GM23248 (cell line): ENCODE measurements at regions not wholly inside any gene's neighbourhood (a gene's known extent, or its start where the extent isn't known, plus 50 kb on each side); places are given as distances from the start of the nearest gene placed in this dataset.

Experiments used
- DNase-seq: peaks from one replicate; pipeline ENCODE4 v3.0.0-alpha.2; 2015
- H2AFZ ChIP-seq: fragments of 200-600 bp; sonication (generic); 2 replicates; pipeline ENCODE4 v1.6.1; 2016; ENCODE audit warnings: antibody characterized with exemption
- H3F3A ChIP-seq: fragments of 200-600 bp; sonication (generic); 2 replicates; pipeline ENCODE4 v1.6.1; 2016; ENCODE audit warnings: mild to moderate bottlenecking, antibody characterized with exemption, mixed run types; ENCODE audit not compliant: insufficient read depth
- H3K27ac ChIP-seq: fragments of 200-600 bp; sonication (generic); 2 replicates; pipeline ENCODE4 v1.5.1; 2016; ENCODE audit warnings: mild to moderate bottlenecking
- H3K27me3 ChIP-seq: fragments of 200-600 bp; sonication (generic); replicated peaks from 2 replicates; pipeline ENCODE4 v1.6.1; 2016; ENCODE audit warnings: mild to moderate bottlenecking; ENCODE audit not compliant: insufficient read depth
- H3K36me3 ChIP-seq: fragments of 200-600 bp; sonication (generic); 2 replicates; pipeline ENCODE4 v1.6.1; 2016; ENCODE audit warnings: low read depth, mild to moderate bottlenecking
- H3K4me1 ChIP-seq: fragments of 200-600 bp; sonication (generic); 2 replicates; pipeline ENCODE4 v1.6.1; 2016; ENCODE audit warnings: mild to moderate bottlenecking; ENCODE audit not compliant: insufficient read depth
- H3K4me2 ChIP-seq: fragments of 200-600 bp; sonication (generic); one replicate; pipeline ENCODE4 v1.6.1; 2016; ENCODE audit warnings: mild to moderate bottlenecking; ENCODE audit not compliant: unreplicated experiment
- H3K4me3 ChIP-seq: fragments of 200-600 bp; sonication (generic); 2 replicates; pipeline ENCODE4 v1.5.1; 2016; ENCODE audit warnings: mild to moderate bottlenecking
- H3K79me2 ChIP-seq: fragments of 200-600 bp; sonication (generic); 2 replicates; pipeline ENCODE4 v1.6.1; 2016; ENCODE audit warnings: mild to moderate bottlenecking; ENCODE audit not compliant: insufficient read depth
- H3K9ac ChIP-seq: fragments of 200-600 bp; sonication (generic); 2 replicates; pipeline ENCODE4 v1.6.1; 2016; ENCODE audit warnings: mild to moderate bottlenecking
- H3K9me2 ChIP-seq: fragments of 200-600 bp; sonication (generic); 2 replicates; pipeline ENCODE4 v1.6.1; 2016; ENCODE audit warnings: mixed run types, mild to moderate bottlenecking, moderate library complexity; ENCODE audit not compliant: insufficient read depth
- H3K9me3 ChIP-seq: fragments of 200-600 bp; sonication (generic); one replicate; pipeline ENCODE4 v1.6.1; 2017; ENCODE audit warnings: low read depth
- H4K20me1 ChIP-seq: fragments of 200-600 bp; sonication (generic); 2 replicates; pipeline ENCODE4 v1.6.0; 2016; ENCODE audit not compliant: insufficient read depth
- EZH2 ChIP-seq: fragments of 200-600 bp; sonication (generic); IDR thresholded peaks from 2 replicates; pipeline ENCODE4 v1.6.1; 2018; ENCODE audit warnings: antibody characterized with exemption, mild to moderate bottlenecking; ENCODE audit not compliant: insufficient read depth, poor library complexity, severe bottlenecking
- EZH2phosphoT487 ChIP-seq: fragments of 200-600 bp; sonication (generic); IDR thresholded peaks from 2 replicates; pipeline ENCODE4 v1.6.1; 2018; ENCODE audit warnings: antibody characterized with exemption, moderate library complexity, mild to moderate bottlenecking, low read depth; ENCODE audit not compliant: insufficient read depth
- WGBS, 2 experiments: methylation state at CpG; one replicate each; pipeline ENCODE4 v1.1.6; 2015 to 2017; ENCODE audit warnings: low lambda C conversion rate in 2 of 2, low coverage in 1 of 2; ENCODE audit errors: missing lambda C conversion rate in 2 of 2; 5-methylcytosine and 5-hydroxymethylcytosine counted together
- in situ Hi-C: fragments of 300-500 bp; cut with MboI; formaldehyde crosslinking; loops from 2 replicates; pipeline ENCODE4 v1.15.0; 2020

GRCh38 chr18:71878226-71878625 lies 665.9 kb downstream of the CBLN2 start:
- TF ChIP-seq EZH2phosphoT487: no peak
- TF ChIP-seq EZH2: no peak
- Histone ChIP-seq H3K79me2 (no peaks in the 10 kb centered on the region), H3K9ac (no peak overlapping the region), H3K4me3 (no peak overlapping the region), H2AFZ (no peak overlapping the region), H3K27me3 (no peaks in the 10 kb centered on the region), H3K4me2 (no peak overlapping the region), H3K9me2 (no peaks in the 10 kb centered on the region), H3F3A (no peaks in the 10 kb centered on the region), H3K36me3 (no peaks in the 10 kb centered on the region), H4K20me1 (no peaks in the 10 kb centered on the region), H3K27ac (no peak overlapping the region), H3K4me1 (no peaks in the 10 kb centered on the region), H3K9me3 (peaks cover 7% of the 10 kb centered on the region)
- WGBS, 2 experiments: 13 to 17% methylated on average over 4 of the region's 4 CpGs
- DNase-seq: no peak
- in situ Hi-C loops: no loop called here

- in situ Hi-C loops: no loop called here
- H3K9ac ChIP-seq: no peak overlapping the region
- 30 to 45% methylated on average over 4 of the region's 4 CpGs for WGBS, 2 experiments
Observed at GRCh38 chr18:71873695-71874094, 670.4 kb downstream of the CBLN2 start.

GRCh38 chr18:71865888-71866287 lies 678.3 kb downstream of the CBLN2 start:
- Histone ChIP-seq H3K79me2 (no peaks in the 10 kb centered on the region), H3K4me2 (no peak overlapping the region), H3K27me3 (no peaks in the 10 kb centered on the region), H3K4me1 (no peaks in the 10 kb centered on the region), H3K4me3 (no peak overlapping the region), H3K9me3 (no peaks in the 10 kb centered on the region), H3F3A (no peaks in the 10 kb centered on the region), H3K36me3 (no peaks in the 10 kb centered on the region), H3K9ac (no peak overlapping the region), H3K27ac (no peak overlapping the region), H3K9me2 (no peaks in the 10 kb centered on the region), H2AFZ (no peak overlapping the region), H4K20me1 (no peaks in the 10 kb centered on the region)
- WGBS, 2 experiments: 67% methylated on average over 5 of the region's 5 CpGs
- no peak for DNase-seq
- TF ChIP-seq EZH2 (no peak), EZH2phosphoT487 (no peak)
- in situ Hi-C loops: no loop called here

More at GRCh38 chr18:71873695-71874094, 670.4 kb downstream of the CBLN2 start:
- no peak overlapping the region for H2AFZ ChIP-seq
- no peak for DNase-seq
- H3F3A ChIP-seq: no peaks in the 10 kb centered on the region
- no peak overlapping the region for H3K4me3 ChIP-seq
- no peaks in the 10 kb centered on the region for H3K79me2 ChIP-seq
- H3K36me3 ChIP-seq: no peaks in the 10 kb centered on the region
- H3K9me2 ChIP-seq: no peaks in the 10 kb centered on the region
- no peaks in the 10 kb centered on the region for H3K4me1 ChIP-seq
- no peaks in the 10 kb centered on the region for H3K27me3 ChIP-seq
- H4K20me1 ChIP-seq: no peaks in the 10 kb centered on the region
- H3K27ac ChIP-seq: no peak overlapping the region
- H3K4me2 ChIP-seq: no peak overlapping the region
- peaks cover 7% of the 10 kb centered on the region for H3K9me3 ChIP-seq
- TF ChIP-seq EZH2phosphoT487 (no peak), EZH2 (no peak)

GRCh38 chr18:71850602-71851001 lies 693.5 kb downstream of the CBLN2 start:
- no peak overlapping the region for H3K9ac ChIP-seq
- 4% methylated on average over 1 of the region's 1 CpG for WGBS, 2 experiments
- no peak overlapping the region for H3K4me3 ChIP-seq
- TF ChIP-seq EZH2: no peak
- no peak for TF ChIP-seq EZH2phosphoT487
- H3K9me3 ChIP-seq: no peaks in the 10 kb centered on the region
- no peaks in the 10 kb centered on the region for H3K27me3 ChIP-seq
- in situ Hi-C loops: no loop called here
- no peaks in the 10 kb centered on the region for H4K20me1 ChIP-seq
- no peak overlapping the region for H3K27ac ChIP-seq
- H3K36me3 ChIP-seq: no peaks in the 10 kb centered on the region
- no peaks in the 10 kb centered on the region for H3F3A ChIP-seq
- H3K4me2 ChIP-seq: no peak overlapping the region
- H3K79me2 ChIP-seq: no peaks in the 10 kb centered on the region
- H3K4me1 ChIP-seq: no peaks in the 10 kb centered on the region
- H2AFZ ChIP-seq: no peak overlapping the region
- H3K9me2 ChIP-seq: no peaks in the 10 kb centered on the region
- no peak for DNase-seq

GRCh38 chr18:71849407-71849806 lies 694.7 kb downstream of the CBLN2 start:
- in situ Hi-C loops: no loop called here
- Histone ChIP-seq H3K27ac (no peak overlapping the region), H3K4me2 (no peak overlapping the region), H3K36me3 (no peaks in the 10 kb centered on the region), H3K9ac (no peak overlapping the region), H4K20me1 (no peaks in the 10 kb centered on the region), H2AFZ (no peak overlapping the region), H3K79me2 (no peaks in the 10 kb centered on the region), H3F3A (no peaks in the 10 kb centered on the region), H3K9me3 (no peaks in the 10 kb centered on the region), H3K9me2 (no peaks in the 10 kb centered on the region), H3K4me1 (no peaks in the 10 kb centered on the region), H3K27me3 (no peaks in the 10 kb centered on the region), H3K4me3 (no peak overlapping the region)
- TF ChIP-seq EZH2 (no peak), EZH2phosphoT487 (no peak)
- 28 to 37% methylated on average over 4 of the region's 4 CpGs for WGBS, 2 experiments
- DNase-seq: no peak
